GM19240 (cell line): ENCODE measurements at regions not wholly inside any gene's neighbourhood (a gene's known extent, or its start where the extent isn't known, plus 50 kb on each side); places are given as distances from the start of the nearest gene placed in this dataset.
"Not testable (repeated sequence)": the region's sequence is repeated elsewhere in the genome, so short reads cannot be mapped to it uniquely, and the experiment has no call there.

Experiments used
- DNase-seq: peaks from one replicate; pipeline ENCODE4 v3.0.0; 2011; ENCODE audit warnings: low spot score; ENCODE audit not compliant: insufficient read length

DNA sequence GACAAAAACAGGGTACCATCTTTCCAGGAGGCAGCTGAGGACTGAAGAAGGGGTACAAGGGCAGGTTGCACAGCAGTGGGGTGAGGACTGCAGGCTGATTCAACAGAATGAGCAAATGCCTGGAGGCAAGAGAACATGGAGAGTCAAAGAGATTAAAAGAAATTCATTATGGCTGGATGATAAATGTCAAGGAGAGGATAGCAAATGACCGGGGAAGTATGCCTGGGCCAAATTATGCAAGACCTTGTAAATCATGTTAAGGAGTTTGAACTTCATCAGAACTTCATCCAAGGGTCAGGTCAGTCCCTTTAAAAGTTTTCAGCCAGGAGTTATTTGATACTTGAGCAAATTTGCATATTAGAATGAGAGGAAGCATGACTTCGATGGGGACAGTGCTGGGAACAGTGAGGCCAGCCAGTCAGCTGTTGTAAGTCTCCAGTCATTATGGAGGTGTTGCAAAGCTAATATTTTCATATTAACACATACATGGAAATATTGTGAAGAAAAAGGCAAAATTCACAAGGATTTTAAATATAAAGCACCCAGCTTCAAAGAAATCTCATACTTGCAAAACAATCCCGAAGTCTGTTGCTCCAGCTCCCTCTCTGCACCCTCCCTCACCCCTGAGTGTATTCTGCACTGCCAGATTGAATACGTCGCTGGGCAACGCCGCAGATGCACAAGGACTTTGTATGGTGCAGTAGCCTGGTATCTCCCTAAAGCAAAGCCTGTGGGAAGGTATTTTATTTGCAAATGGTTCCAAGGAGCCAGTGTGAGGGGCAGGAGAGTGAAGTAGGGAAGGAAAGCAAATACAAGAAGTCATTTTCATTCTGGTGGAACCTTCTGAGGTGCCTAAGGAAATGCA, 509.8 kb upstream of the TLE4 start:
- DNase-seq, result no peak

DNA sequence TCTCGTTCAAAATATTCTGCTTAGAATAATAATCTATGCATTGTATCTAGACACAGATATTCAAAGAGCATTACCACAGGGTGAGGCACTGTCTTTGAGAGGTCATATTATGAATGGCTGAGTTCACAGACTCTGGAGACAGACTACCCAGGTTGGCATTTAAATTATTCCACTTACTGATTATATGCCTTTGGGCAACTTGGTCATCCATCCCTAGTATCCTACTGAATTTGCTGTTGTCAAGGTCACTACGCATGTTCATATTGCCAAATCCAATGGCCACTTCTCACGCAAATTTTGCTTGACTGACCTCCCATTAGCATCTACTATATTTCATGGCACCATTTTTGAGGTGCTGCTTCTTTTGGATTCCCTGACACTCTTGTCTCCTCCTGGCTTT, 498.6 kb upstream of the TLE4 start:
- DNase-seq, result no peak

DNA sequence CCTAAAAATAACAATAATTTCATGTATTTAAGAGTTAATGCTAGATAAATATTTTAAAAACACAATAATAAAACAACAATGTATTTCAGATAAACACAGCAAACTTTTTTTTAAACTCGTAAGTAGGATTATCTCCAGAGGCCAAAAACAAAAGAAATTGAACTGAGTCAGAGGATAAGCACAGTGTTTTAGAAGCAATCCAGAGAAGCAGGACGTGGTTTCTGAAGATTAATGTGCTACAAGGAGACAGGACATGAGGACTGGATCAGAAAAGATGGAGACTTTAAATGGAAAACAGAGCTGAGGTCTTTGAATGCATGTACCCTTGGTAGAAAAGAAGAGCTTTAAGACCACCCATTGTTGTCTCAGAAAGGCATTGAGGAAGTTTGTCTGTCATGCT, 491.2 kb upstream of the TLE4 start:
- no peak for DNase-seq

DNA sequence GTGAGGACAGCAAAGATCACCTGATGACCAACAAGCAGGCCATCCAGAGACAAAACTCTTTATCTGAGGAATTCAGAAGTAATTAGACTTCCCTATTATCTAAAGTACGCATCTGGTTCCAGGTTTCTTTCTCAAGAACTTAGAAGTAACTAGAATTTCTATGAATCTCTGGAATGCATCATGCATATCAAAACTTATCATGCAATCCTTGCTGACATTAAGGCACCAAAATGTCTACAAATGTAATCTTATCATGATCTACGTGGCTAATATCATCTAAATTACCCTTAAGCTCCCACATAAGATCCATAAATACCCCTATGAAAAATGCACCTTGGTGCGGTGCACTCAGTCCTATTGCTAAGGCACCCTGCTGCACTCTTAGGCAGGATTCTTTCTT, 488.1 kb upstream of the TLE4 start:
- DNase-seq, result no peak

DNA sequence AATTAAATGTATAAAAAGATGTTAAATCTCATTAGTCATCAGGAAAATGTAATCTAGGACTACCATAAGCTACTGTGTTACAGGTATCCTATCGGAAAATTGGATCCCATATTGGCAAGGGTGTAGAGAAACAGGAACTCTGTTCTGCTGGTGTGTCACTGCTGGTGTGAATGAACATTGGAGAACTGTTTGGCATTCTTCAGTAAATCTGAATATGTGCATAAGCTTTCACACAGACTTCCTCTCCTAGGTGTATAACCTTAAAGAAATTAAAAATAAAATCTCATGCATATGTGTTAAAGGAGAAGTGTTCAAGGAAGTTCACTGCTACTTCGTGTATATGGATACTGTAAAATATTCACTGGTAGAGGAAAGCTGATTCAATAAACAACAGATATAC, 484.6 kb upstream of the TLE4 start:
- no peak for DNase-seq

DNA sequence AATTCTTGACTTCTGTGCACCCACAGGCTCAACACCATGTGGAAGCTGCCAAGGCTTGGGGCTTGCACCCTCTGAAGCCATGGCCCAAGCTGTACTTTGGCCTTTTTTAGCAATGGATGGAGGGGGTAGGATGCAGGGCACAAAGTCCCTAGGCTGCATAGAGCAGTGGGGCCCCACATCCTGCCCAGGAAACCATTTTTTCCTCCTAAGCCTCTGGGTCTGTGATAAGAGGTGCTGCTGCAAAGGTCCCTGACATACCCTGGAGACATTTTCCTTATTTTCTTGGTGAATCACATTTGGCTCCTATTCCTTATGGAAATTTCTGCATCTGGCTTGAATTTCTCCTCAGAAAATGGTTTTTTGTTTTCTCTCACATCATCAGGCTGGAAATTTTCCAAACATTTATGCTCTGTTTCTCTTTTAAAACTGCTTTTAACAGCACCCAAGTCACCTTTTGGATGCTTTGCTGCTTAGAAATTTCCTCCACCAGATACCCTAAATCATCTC, 482.7 kb upstream of the TLE4 start:
- DNase-seq, result no peak

DNA sequence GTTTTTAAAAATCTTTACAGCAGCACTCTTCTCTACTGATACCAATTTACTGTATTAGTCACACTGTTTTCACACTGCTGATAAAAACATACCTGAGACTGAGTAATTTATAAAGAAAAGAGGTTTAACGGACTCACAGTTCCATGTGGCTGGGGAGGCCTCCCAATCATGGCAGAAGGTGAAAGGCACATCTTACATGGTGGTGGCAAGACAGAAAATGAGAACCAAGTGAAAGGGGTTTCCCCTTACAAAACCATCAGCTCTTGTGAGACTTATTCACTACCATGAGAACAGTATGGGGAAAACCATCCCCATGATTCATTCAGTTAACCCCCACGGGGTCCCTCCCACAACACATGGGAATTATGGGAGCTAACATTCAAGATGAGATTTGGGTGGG, 481.9 kb upstream of the TLE4 start:
- not testable (repeated sequence) for DNase-seq

DNA sequence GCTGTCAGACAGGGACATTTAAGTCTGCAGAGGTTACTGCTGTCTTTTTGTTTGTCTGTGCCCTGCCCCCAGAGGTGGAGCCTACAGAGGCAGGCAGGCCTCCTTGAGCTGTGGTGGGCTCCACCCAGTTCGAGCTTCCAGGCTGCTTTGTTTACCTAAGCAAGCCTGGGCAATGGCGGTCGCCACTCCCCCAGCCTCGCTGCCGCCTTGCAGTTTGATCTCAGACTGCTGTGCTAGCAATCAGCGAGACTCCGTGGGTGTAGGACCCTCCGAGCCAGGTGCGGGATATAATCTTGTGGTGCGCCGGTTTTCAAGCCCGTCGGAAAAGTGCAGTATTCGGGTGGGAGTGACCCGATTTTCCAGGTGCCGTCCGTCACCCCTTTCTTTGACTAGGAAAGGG, 468.5 kb upstream of the TLE4 start:
- DNase-seq, result not testable (repeated sequence)

DNA sequence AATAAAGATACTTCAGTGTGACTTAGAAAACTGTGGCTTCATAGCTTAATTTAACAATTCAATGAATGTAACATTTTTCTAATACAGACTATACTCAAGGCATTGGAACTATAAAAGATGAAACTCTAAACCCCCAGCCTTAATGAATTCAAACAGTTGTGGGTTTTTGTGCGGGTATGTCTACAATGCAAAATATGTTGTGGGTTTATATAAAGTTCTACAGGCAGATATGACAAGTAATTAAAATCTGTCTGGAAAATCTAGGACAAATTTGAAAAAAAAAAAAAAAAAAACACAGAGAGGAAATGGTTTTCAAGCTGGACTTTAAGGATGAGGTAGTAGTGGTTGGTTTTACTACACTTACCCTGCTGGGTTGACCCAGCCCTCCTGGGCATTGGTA, 467.5 kb upstream of the TLE4 start:
- no peak for DNase-seq

DNA sequence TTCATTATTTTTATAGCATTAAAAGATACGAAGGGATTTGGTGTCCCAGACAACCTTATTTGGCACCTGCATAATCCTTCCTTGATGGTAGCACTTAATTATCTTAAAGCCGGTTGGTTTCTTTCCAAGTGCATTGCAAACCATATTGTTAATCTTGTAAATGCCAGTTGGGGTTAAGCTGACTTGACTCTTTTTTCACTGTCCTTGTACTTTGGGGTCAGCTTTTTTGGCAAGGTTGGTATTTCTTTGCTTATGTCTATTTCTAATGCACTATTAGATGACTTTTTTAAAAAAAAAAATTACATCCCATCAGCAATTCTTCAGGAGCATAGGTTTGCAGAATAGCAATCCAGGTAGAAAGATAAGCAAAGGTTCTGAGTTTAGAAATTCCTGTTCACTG, 466.8 kb upstream of the TLE4 start:
- DNase-seq, result no peak

DNA sequence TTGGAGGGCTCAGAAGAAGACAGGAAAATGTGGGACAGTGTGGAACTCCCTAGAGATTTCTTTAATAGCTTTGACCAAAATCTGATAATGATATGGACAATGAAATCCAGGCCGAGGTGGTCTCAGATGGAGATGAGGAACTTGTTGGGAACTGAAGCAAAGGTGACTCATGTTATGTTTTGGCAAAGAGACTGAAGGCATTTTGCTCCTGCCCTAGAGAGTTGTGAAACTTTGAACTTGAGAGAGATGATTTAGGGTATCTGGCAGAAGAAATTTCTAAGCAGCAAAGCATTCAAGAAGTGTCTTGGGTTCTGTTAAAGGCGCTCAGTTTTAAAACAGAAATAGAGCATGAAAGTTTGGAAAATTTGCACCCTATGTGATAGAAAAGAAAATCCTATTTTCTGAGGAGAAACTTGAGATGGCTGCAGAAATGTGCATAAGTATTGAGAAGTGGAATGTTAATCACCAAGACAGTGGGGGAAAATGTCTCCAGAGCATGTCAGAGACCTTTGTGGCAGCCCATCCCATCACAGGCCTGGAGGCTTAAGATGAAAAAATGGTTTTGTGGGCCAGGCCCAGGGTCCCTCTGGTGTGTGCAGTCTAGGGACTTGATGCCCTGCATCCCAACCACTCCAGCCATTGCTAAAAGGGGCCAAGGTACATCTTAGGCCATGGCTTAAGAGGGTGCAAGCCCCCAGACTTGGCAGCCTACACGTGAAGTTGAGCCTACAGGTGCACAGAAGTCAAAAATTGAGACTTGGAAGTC, 463.7 kb upstream of the TLE4 start:
- no peak for DNase-seq

DNA sequence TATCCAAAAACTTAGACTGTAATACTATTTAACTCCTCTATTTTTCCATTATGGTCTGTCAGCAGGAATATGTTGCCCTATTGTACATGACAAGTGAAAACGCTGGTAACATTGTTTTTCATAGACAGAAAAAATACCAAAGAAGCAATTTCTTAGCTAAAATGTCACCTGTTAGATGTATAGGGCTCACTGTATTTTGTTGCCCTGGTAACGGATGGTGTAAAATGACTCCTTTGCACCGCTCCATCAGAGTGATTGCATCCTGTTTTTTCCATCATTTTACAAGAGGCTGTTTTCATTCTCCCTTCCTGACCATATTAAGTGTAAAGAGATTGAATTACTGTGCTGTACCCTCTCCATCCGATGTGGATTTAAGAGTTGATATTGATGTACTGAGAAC, 460.1 kb upstream of the TLE4 start:
- DNase-seq, result no peak

DNA sequence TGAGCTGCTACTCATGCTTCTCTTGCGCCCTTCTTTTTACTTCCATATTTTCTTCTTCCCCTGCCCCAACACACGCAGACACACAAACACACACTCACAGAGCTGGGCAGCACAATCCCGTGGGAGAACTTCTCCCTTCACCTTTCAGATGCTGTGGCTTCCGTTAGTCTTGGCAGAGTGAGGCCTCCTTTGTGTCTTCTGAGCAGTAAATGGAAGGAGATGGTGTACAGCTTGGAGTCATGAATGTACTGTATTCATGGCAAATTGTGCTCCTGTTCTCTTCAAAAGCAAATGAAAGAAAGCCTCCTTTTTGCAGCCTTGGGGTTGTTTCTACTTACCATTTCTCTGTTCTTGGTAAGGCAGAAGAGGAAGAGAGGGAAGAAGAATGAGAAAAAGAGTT, 456.6 kb upstream of the TLE4 start:
- no peak for DNase-seq

DNA sequence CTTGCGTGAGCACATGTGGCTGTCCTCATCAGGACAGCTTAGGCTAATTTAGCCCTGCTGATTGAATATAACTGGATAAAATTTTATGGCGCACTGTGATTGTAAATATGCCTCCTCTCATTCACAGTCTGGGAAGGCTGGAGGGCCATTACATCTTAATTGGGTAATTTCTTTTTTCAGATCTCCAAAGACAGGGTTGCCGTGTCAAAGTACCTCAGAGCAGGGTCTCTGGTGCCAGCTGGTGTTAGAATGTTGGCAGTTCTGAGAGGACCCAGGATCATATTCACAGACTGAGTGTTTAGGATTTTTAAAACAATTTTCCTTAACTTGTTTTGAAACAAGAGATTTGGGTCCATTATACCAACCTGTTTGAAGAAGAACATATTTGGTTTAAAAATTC, 455.7 kb upstream of the TLE4 start:
- DNase-seq, result no peak

DNA sequence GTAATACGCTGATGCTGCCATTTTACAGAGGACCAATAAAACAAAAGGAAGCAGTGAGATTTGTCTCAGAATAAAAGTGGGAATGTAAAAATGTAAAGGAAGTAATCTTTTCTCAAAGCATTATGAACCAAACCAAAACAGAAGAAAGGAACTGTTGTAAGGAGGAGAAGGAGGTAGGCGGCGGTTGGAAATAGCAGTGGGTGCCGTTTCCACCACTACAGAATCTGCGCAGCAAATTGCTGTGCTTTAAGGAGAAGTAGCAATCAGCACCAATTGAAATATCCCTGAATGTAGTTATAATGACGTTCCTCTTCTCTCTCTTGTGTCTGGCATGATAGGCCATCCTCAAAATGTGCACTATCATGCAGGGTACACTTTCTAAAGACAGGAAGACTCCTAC, 455.1 kb upstream of the TLE4 start:
- no peak for DNase-seq

DNA sequence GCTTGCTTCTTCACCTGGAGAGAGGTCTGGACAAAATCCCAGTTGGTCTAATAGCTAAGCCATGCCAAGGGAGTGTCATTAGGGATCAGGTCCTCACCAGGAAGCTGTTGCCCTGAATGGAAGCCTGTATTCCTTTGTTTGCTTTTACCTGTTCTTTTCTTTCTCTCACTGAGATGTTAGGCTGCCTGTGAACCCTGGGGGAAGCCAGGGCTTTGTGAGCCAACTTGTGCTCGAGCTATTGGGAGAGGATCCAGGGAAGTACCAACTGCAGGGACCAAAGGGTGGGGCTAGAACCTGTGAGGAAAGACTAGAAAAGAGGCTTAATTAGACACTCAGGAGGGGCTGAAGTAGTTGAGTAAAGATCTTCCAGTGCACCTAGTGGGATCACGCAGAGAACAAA, 451.2 kb upstream of the TLE4 start:
- no peak for DNase-seq

DNA sequence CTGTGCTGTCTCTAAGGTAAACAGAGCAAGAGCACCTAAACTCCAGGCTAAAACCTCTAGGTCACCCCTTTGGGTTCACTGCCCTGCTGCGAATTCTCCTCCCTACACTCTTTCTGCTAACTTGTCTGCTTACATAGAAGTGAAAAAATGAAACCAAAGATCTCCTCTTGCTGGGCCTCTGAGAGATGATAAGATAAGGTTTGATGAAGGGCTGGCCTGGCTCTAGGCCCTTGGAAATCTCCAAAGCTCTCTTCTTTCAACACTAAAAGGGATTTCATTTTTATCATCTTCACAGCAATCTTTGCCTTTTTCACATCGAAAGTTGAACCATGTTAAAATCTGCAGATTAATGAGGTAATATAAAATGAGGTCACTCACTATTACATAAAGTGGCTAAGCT, 450.8 kb upstream of the TLE4 start:
- DNase-seq, result no peak

DNA sequence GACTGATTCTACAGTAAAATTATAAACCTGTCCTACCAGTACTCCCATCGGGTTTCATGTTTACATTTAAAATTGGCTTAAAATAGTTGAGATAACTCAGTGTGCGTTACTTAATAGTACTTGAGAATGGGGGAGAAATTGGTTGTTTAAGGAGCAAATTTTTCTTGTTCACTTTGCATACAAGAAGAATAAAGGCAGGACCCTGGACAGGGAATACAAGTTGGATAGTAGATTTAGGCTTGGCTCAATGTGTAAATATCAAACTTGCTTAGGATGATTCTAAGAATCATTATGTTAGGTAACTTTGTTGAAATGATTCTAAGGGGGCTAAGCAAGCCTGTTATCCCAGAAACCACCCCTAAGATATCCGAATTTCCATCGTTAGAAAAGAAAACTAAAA, 448.4 kb upstream of the TLE4 start:
- no peak for DNase-seq

DNA sequence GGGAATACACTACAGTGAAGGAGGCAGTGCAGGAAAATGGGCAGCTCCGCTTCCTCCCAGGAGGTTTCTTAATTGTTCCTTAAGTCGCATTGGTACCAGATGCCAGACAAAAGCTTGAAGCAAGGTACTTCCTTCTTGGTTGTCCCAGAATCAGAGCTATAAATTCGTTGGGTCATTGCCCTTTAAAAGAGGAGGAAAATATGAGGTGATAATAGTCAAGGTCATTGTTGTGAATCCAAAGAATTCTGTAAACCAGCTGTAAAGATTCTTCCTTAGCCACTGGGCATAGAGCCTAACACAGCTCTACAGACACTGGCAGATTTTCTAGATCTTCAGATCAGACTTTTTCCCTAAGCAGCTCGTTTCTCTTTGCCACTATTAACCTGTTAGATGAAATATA, 444.1 kb upstream of the TLE4 start:
- no peak for DNase-seq

DNA sequence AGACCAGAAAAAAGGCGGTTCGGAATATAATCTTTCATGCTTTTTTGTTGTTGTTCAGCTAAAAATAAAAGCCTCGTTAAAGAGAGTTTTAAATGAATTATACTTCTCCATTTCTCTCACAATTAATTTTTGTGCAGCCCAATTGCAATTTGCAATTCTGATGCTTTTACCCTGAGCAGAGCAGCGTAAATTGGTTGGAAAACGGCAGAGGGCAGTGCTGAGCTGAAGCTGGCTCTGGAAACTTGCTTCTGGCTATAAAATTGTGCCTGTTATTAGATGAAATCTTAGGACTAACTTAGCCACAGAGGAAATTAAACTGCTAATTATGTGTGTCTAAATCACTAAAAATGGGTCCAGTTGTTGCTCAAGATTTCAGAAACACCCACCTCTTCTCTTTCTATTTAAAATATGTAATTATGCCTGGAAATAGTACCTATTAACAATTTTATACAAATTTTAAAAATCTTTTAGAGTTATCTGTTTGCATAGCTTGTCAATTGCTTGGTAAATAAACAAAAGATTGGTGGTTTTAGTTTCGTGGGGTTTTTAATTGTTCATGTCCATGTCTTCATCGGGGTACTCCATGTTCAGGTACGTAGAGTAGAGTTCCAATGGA, 441.8 kb upstream of the TLE4 start:
- DNase-seq, result no peak

DNA sequence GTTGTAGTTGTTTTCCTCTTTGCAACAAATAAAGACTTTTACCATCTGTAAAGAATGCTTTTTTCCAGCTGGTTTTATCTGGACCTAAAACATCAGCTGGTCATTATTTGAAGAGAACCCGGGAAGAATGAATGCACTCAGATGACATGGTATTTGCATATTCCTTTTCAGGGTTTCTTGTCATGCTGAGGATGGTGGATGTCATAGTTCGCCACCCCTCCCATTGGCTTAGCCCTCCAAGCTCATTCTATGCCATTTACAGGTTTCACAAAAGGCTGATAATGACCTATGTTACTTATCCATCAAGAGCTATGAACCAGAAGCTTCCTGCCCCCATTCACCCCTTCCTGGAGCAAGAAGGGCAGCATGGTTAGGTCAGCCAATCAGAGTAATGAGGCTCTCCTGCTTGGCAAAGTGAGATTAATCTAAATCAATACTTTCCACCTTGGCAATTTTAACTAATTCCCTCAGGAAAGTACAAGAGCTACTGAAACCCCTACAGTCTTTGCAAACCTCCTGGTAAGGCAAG, 440.5 kb upstream of the TLE4 start:
- DNase-seq, result no peak

DNA sequence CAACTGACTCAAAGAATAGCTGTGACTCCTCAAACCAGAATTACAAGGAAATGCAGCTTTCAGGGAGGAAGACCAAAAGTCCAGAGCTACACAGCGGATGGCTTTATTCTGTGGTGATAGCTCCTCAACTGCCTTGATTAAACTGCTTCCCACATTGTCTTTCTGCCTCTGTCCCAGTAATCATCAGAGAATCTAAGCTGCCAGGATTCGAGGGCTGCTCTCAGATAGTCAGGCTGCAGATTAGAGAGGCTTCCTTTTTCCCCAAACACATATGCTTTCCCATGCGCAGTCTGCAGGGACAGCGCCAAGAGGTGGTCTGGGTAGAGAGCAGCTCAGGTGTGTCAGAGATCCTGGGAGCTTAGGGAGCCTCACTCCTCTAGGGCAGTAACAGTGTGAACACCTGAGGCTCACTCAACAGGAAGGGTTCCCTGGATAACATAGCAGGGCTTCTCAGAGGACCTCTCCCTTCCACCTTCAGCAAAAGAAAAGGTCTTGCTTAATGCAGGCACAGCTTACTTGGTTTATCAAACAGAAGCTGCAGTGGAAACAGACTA, 439.9 kb upstream of the TLE4 start:
- DNase-seq, result no peak
